A549 (cell line): ENCODE measurements at regions not wholly inside any gene's neighbourhood (a gene's known extent, or its start where the extent isn't known, plus 50 kb on each side); places are given as distances from the start of the nearest gene placed in this dataset.

ENCODE experiments used
- ATAC-seq, 2 experiments: fragments of 200-7000 bp in 1 of 2; fragments of >200 bp in 1 of 2; cut with Nextera tagmentation in 1 of 2; cut with Tn5 transposase in 1 of 2; 3 replicates each; pipeline versions ENCODE4 v1.8.0 to v1.9.1; 2018 to 2020; ENCODE audit warnings: mild to moderate bottlenecking in 1 of 2, moderate library complexity in 1 of 2
- CTCF ChIA-PET: fragments of 300-600 bp; sonication (Branson Sonifier 250); formaldehyde crosslinking; extraction: SDS; loops from one replicate; lab custom pipeline; 2021; ENCODE audit warnings: antibody characterized with exemption, inconsistent platforms; lab: Yijun Ruan, JAX
- POLR2A ChIA-PET: fragments of 350-600 bp; formaldehyde crosslinking; extraction: SDS; loops from one replicate; lab custom pipeline; 2021; ENCODE audit warnings: antibody characterized with exemption, inconsistent platforms; lab: Yijun Ruan, JAX
- DNase-seq, 2 experiments: peaks; one replicate each; pipeline versions ENCODE4 v3.0.0 to v3.0.0-alpha.2; 2011 to 2016; ENCODE audit warnings: low read depth in 1 of 2, low spot score in 1 of 2
- FAIRE-seq: peaks from 2 replicates; lab custom pipeline; 2011; peaks lifted over from hg19 to GRCh38; lab: Jason Lieb, UNC
- H3K27ac ChIP-seq, 2 experiments: fragments of >200 bp; sonication (Bioruptor Twin); formaldehyde crosslinking; 3 replicates each; pipeline ENCODE4 v1.5.1; 2016 to 2017
- H3K4me1 ChIP-seq: fragments of >200 bp; sonication (Bioruptor Twin); formaldehyde crosslinking; 3 replicates; pipeline ENCODE4 v1.6.1; 2016
- H3K4me2 ChIP-seq: fragments of >200 bp; sonication (Bioruptor Twin); formaldehyde crosslinking; 3 replicates; pipeline ENCODE4 v1.6.1; 2016
- H3K4me3 ChIP-seq: fragments of >200 bp; sonication (Bioruptor Twin); formaldehyde crosslinking; 3 replicates; pipeline ENCODE4 v1.5.1; 2016
- H3K9me3 ChIP-seq: fragments of >200 bp; sonication (Bioruptor Twin); formaldehyde crosslinking; 3 replicates; pipeline ENCODE4 v1.6.1; 2016
- CBX8 ChIP-seq: fragments of 200-600 bp; sonication (generic); IDR thresholded peaks from 2 replicates; pipeline ENCODE4 v1.6.1; 2016
- CHD2 ChIP-seq: fragments of 150-350 bp; IDR thresholded peaks from 2 replicates; pipeline ENCODE4 v1.6.1; 2014; ENCODE audit warnings: low read length; ENCODE audit not compliant: partially characterized antibody
- CHD4 ChIP-seq: fragments of 200-600 bp; sonication (generic); IDR thresholded peaks from 2 replicates; pipeline ENCODE4 v1.6.1; 2016; ENCODE audit warnings: antibody characterized with exemption, mild to moderate bottlenecking, borderline replicate concordance
- CTCF ChIP-seq: fragments of >200 bp; sonication (Bioruptor Twin); formaldehyde crosslinking; IDR thresholded peaks from 3 replicates; pipeline ENCODE4 v1.5.1; 2016
- EHF ChIP-seq: fragments of 250-450 bp; sonication (Bioruptor Pico); IDR thresholded peaks from 2 replicates; pipeline ENCODE4 v1.5.0; 2020; ENCODE audit warnings: mild to moderate bottlenecking
- EHMT2 ChIP-seq: fragments of 200-600 bp; sonication (generic); IDR thresholded peaks from 2 replicates; pipeline ENCODE4 v1.6.1; 2016; ENCODE audit warnings: antibody characterized with exemption, low read depth, mild to moderate bottlenecking, moderate library complexity
- ESRRA ChIP-seq: fragments of 150-350 bp; IDR thresholded peaks from 2 replicates; pipeline ENCODE4 v1.6.1; 2014; ENCODE audit warnings: mild to moderate bottlenecking, low read length, borderline replicate concordance
- FOSL2 ChIP-seq, 2 experiments: fragments of 450-650 bp in 1 of 2; fragments of >200 bp in 1 of 2; sonication (Bioruptor Twin) in 1 of 2; formaldehyde crosslinking; IDR thresholded peaks; 2 replicates each; pipeline versions ENCODE4 v1.5.0 to v1.6.1; 2016 to 2020; ENCODE audit warnings: mild to moderate bottlenecking in 1 of 2, moderate library complexity in 1 of 2
- FOXS1 ChIP-seq: fragments of 250-450 bp; sonication (Bioruptor Pico); IDR thresholded peaks from 2 replicates; pipeline ENCODE4 v1.5.0; 2020; ENCODE audit warnings: mild to moderate bottlenecking, moderate library complexity
- GATA3 ChIP-seq: IDR thresholded peaks from 2 replicates; pipeline ENCODE4 v1.6.1; 2012; ENCODE audit warnings: borderline replicate concordance
- HDAC2 ChIP-seq: fragments of 200-600 bp; sonication (generic); IDR thresholded peaks from 2 replicates; pipeline ENCODE4 v1.6.1; 2016
- HES2 ChIP-seq: fragments of >200 bp; sonication (Bioruptor Twin); formaldehyde crosslinking; IDR thresholded peaks from 2 replicates; pipeline ENCODE4 v1.6.1; 2016
- HOXA7 ChIP-seq: fragments of 250-450 bp; sonication (Bioruptor Pico); IDR thresholded peaks from 2 replicates; pipeline ENCODE4 v1.5.0; 2020; ENCODE audit warnings: mild to moderate bottlenecking, moderate library complexity
- HOXB13 ChIP-seq: fragments of 250-450 bp; sonication (Bioruptor Pico); IDR thresholded peaks from 2 replicates; pipeline ENCODE4 v1.5.0; 2020; ENCODE audit warnings: low read depth, mild to moderate bottlenecking, moderate library complexity
- HOXB5 ChIP-seq: fragments of 250-450 bp; sonication (Bioruptor Pico); IDR thresholded peaks from 2 replicates; pipeline ENCODE4 v1.5.0; 2020; ENCODE audit warnings: mild to moderate bottlenecking, moderate library complexity
- JUNB ChIP-seq: fragments of >200 bp; sonication (Bioruptor Twin); formaldehyde crosslinking; IDR thresholded peaks from 2 replicates; pipeline ENCODE4 v1.6.1; 2016
- NFE2L2 ChIP-seq: fragments of 150-350 bp; conservative IDR thresholded peaks from 2 replicates; pipeline ENCODE4 v1.6.1; 2014; ENCODE audit warnings: low read length
- NPAS2 ChIP-seq: fragments of 250-450 bp; sonication (Bioruptor Pico); IDR thresholded peaks from 2 replicates; pipeline ENCODE4 v1.8.0; 2022; ENCODE audit warnings: mild to moderate bottlenecking, moderate library complexity, borderline replicate concordance
- PBX3 ChIP-seq: IDR thresholded peaks from 2 replicates; pipeline ENCODE4 v1.6.1; 2012
- PHF8 ChIP-seq: fragments of 200-600 bp; sonication (generic); IDR thresholded peaks from 2 replicates; pipeline ENCODE4 v1.6.1; 2016; ENCODE audit warnings: low read depth, mild to moderate bottlenecking, antibody characterized with exemption, moderate library complexity, borderline replicate concordance
- POLR2AphosphoS2 ChIP-seq: conservative IDR thresholded peaks from 2 replicates; pipeline ENCODE4 v1.6.1; 2012; ENCODE audit warnings: low read length, improper control_type of control experiment, inconsistent platforms
- RARB ChIP-seq: fragments of 250-450 bp; sonication (Bioruptor Pico); IDR thresholded peaks from 2 replicates; pipeline ENCODE4 v1.8.0; 2021; ENCODE audit warnings: mild to moderate bottlenecking, moderate library complexity
- RCOR1 ChIP-seq: fragments of 150-350 bp; IDR thresholded peaks from 2 replicates; pipeline ENCODE4 v1.6.1; 2014; ENCODE audit warnings: antibody characterized with exemption, low read length, low read depth
- SMC3 ChIP-seq: fragments of >200 bp; sonication (Bioruptor Twin); formaldehyde crosslinking; IDR thresholded peaks from 3 replicates; pipeline ENCODE4 v1.6.1; 2018; ENCODE audit warnings: inconsistent platforms
- SREBF2 ChIP-seq: fragments of 450-650 bp; IDR thresholded peaks from 2 replicates; pipeline ENCODE4 v1.6.1; 2014; ENCODE audit warnings: mild to moderate bottlenecking, moderate library complexity
- TFCP2L1 ChIP-seq: fragments of 250-450 bp; sonication (Bioruptor Pico); IDR thresholded peaks from 2 replicates; pipeline ENCODE4 v1.5.0; 2021; ENCODE audit warnings: mild to moderate bottlenecking
- TP53 ChIP-seq: fragments of 250-450 bp; sonication (Bioruptor Pico); IDR thresholded peaks from 2 replicates; pipeline ENCODE4 v1.5.0; 2021; ENCODE audit warnings: mild to moderate bottlenecking, moderate library complexity
- USF2 ChIP-seq: fragments of 450-650 bp; IDR thresholded peaks from 2 replicates; pipeline ENCODE4 v1.6.1; 2014; ENCODE audit warnings: antibody characterized with exemption
- ZNF302 ChIP-seq: fragments of 250-450 bp; sonication (Bioruptor Pico); IDR thresholded peaks from 2 replicates; pipeline ENCODE4 v1.9.0; 2021; ENCODE audit warnings: inconsistent platforms, mild to moderate bottlenecking, moderate library complexity
- WGBS: methylation state at CpG from one replicate; pipeline ENCODE4 v1.1.6; 2017; ENCODE audit errors: missing lambda C conversion rate; 5-methylcytosine and 5-hydroxymethylcytosine counted together

GRCh38 chr15:96413657-96414056 is 83.2 kb downstream of the NR2F2 start:
- ATAC-seq (no peak), FAIRE-seq (no peak), DNase-seq (no peak)
- ChIA-PET CTCF (interaction anchor here (1.0 kb wide), 1 partner anchor 57 kb away, joined by 3 read pairs; no protein-coding TSS in a partner anchor), POLR2A (no interaction called here)
- H3K9me3 ChIP-seq: 0 out of 3 replicates have a peak, but pooled peaks cover 5% of the 10 kb centered on the region
- TF ChIP-seq ESRRA (no peak), PBX3 (no peak), GATA3 (no peak), TP53 (CRISPR knock-in tag) (no peak), SREBF2 (no peak), RARB (CRISPR knock-in tag) (no peak), JUNB (no peak), HOXA7 (CRISPR knock-in tag) (no peak), HOXB13 (CRISPR knock-in tag) (no peak), FOXS1 (CRISPR knock-in tag) (no peak), NFE2L2 (no peak), EHF (CRISPR knock-in tag) (no peak), HOXB5 (no peak), CBX8 (no peak), CTCF (no peak), RCOR1 (no peak), HES2 (no peak), EHMT2 (no peak)
- 33% methylated on average over 9 of the region's 9 CpGs for WGBS
- no peak overlapping the region for H3K4me2 ChIP-seq
- H3K27ac ChIP-seq: no peak overlapping the region
- peaks cover 15% of the 10 kb centered on the region for H3K4me1 ChIP-seq
- H3K4me3 ChIP-seq: no peak overlapping the region

GRCh38 chr15:96414875-96415274 is 84.4 kb downstream of the NR2F2 start:
- ChIA-PET POLR2A (no interaction called here), CTCF (interaction anchor here (0.8 kb wide), 1 partner anchor 30 kb away, joined by 3 read pairs; no protein-coding TSS in a partner anchor)
- H3K4me2 ChIP-seq: no peak overlapping the region
- TF ChIP-seq ZNF302 (CRISPR knock-in tag) (no peak), TFCP2L1 (CRISPR knock-in tag) (no peak), CHD4 (no peak), NPAS2 (CRISPR knock-in tag) (no peak), POLR2AphosphoS2 (no peak), FOSL2 (IDR thresholded peaks at IDR 0.05) (no peak), FOSL2 (CRISPR knock-in tag; IDR thresholded peaks at IDR 0.05) (no peak), CHD2 (no peak), USF2 (no peak), PHF8 (no peak), SMC3 (no peak), HDAC2 (no peak)
- peaks cover 15% of the 10 kb centered on the region for H3K4me1 ChIP-seq
- ATAC-seq: no peak; a peak in 1 of 6 replicates
- DNase-seq: no peak
- H3K9me3 ChIP-seq: no peaks in the 10 kb centered on the region
- no peak overlapping the region for H3K4me3 ChIP-seq
- no peak for FAIRE-seq
- WGBS: 36% methylated on average over 8 of the region's 8 CpGs
- H3K27ac ChIP-seq: no peak overlapping the region
